ENCODE measurements at regions not wholly inside any gene's neighbourhood (a gene's known extent, or its start where the extent isn't known, plus 50 kb on each side); places are given as distances from the start of the nearest gene placed in this dataset.

DNA sequence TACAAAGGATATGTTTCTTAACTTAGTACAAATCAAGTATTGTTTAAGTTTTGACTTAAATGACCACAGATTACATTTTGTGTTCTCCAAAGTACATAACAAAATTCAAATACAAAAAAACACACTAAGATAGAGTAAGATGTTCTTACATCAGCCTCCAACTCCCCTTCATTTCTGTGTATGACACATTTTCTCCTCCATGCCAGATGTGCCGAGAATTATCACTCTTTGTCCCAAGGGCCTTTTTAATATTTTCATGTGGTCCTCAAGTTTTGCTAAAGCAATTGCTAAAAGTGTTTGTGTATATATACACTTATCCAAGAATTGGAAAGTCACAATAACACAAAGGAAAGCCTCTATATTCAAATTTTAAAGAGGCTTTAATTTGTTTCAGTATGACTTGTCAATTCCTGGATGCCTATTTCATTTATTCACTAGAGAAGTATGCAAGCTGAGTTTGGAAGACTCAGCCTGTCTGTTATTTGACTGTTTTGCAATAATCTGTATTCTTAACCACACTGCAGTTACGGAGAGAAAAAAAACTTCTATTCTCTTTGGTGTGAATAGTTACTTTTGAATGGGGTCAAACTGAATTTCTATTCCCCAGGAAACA is 586.4 kb upstream of the SEMA3D start (continued):
- no peak for TF ChIP-seq RAD21 (IDR thresholded peaks at IDR 0.05 in 1 of 2, conservative IDR thresholded peaks at IDR 0.05 in 1 of 2; ENCODE audit: low read depth in 2 of 2, low read length in 2 of 2)
- no peak for TF ChIP-seq POU5F1 (IDR thresholded peaks at IDR 0.05; ENCODE audit: low read depth, low read length)
- TF ChIP-seq KDM4A (IDR thresholded peaks at IDR 0.05; ENCODE audit: low read depth, low read length, severe bottlenecking): no peak
- TF ChIP-seq RXRA (IDR thresholded peaks at IDR 0.05; ENCODE audit: insufficient read depth, low read depth, low read length): no peak

Data from H1 (cell line).